Fibroblast of mammary gland (primary cell): ENCODE measurements at regions not wholly inside any gene's neighbourhood (a gene's known extent, or its start where the extent isn't known, plus 50 kb on each side); places are given as distances from the start of the nearest gene placed in this dataset.

Experiments
- DNase-seq: peaks from one replicate; pipeline ENCODE4 v3.0.0-alpha.2; 2010; ENCODE audit warnings: low read depth
- H3K4me3 ChIP-seq: 2 replicates; pipeline ENCODE4 v1.5.1; 2011; ENCODE audit warnings: low read depth, mild to moderate bottlenecking, low read length, moderate library complexity; ENCODE audit not compliant: control insufficient read depth
- CTCF ChIP-seq: conservative IDR thresholded peaks from 2 replicates; pipeline ENCODE4 v1.5.1; 2011; ENCODE audit warnings: low read depth, low read length, inconsistent platforms; ENCODE audit not compliant: control insufficient read depth, insufficient read depth

GRCh38 chr2:151037434-151037833 is 224.2 kb downstream of the RBM43 start:
- no peak overlapping the region for H3K4me3 ChIP-seq
- DNase-seq = no peak
- no peak for TF ChIP-seq CTCF

DNA sequence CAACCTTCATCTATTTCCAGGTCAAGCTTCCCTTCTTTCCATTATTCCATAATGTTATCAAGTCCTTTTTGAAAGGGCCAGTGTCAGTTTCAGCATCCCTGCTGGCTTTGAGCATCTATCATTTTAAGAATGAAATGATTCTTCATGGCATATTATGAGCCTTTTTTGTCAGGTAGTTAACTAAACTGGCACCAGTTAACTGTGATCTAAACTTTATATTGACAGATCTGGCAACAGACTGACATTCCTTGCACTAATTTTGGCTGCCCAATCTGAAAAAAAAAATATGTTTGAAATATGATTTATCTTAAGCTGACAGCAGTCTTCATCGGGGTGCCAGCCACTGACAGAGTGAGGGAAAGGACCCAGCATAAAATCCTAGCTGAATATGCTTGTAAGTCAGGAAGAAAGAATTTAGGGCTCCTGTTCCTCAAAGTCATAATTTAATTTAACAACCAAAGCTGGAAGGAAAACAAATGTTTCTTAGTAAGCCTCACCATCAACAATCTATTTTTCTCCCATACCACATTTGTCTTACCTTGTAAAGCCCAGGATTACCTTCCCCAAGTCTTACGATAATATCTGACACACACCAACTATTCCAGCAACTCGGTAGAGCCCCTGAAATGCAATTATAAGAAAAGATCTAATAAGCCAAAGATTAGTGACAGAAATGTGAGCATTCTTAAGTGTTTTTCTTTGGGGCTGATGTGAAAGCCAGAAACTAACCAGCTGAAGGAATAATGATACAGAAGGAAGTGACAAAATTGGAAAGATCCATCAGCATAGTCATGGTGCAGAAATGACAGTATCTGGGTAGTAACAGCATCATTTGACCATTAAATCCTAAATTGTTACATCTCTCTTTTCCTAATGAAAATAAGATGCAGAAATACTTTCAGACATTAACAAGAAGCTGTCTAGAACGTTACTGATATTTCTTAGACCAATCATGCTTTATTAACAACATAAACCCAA is 228.1 kb downstream of the RBM43 start:
- DNase-seq = no peak
- no peak for TF ChIP-seq CTCF
- H3K4me3 ChIP-seq = no peak overlapping the region

DNA sequence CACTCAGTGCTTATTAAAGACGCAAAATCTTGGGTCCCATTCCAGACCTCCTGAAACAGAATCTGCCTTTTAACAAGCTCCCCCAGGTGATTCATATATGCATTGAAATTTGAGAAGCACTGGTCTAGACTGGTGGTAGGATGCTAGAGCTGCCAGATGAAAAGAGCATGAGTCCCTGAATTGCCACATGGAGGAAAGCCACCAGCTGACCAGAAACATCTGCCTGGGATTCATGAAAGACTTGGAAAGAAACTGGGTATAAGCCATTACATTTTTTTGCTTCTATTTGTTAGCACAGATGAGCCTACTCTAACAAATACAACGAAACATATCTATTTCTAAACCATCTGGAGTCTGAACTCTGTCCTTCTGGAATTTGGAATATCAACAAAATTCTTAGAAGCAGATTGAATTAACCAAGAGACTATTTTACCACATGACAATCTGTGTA is 228.9 kb downstream of the RBM43 start:
- TF ChIP-seq CTCF = no peak
- DNase-seq = peak; percentile 98
- no peak overlapping the region for H3K4me3 ChIP-seq

- H3K4me3 ChIP-seq = no peak overlapping the region
- no peak for DNase-seq
- peak; percentile 15 for TF ChIP-seq CTCF
Measured at GRCh38 chr2:151030663-151031230, 230.9 kb downstream of the RBM43 start.

DNA sequence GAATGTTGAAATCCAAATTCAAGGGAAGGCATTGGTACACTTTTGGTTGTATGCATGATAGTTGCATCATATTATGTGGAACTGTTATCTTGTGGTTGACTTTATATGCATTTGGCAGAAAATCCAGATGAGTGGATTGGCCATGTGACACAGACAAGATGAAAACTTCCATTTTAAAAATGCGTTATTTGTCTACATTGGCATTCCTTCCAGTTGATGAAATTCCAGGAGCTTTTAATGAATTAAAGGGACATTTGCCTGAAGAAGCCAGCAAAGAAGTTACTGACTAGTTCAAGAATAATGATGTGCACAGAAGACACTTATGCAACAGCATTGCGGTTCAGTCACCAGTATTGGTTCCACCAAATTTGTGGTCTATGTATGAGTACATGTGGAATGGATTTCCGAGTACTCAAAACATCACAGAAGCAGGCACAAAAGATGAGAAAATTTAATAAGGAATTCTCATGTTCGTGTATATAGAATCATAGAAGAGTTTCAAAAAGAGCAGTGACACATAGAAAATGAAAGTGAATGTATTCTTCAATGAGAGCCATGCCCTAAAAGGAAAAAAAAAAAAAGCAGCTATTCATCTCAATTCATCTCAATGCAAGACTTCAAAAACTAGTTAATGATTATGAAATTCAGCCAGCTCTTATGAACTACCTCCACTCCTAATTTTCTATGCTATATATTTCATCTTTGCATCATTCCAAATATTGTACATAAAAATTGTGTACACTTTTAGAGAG is 232.1 kb downstream of the RBM43 start:
- peak; percentile 94 for DNase-seq
- H3K4me3 ChIP-seq = no peak overlapping the region
- TF ChIP-seq CTCF = no peak

DNA sequence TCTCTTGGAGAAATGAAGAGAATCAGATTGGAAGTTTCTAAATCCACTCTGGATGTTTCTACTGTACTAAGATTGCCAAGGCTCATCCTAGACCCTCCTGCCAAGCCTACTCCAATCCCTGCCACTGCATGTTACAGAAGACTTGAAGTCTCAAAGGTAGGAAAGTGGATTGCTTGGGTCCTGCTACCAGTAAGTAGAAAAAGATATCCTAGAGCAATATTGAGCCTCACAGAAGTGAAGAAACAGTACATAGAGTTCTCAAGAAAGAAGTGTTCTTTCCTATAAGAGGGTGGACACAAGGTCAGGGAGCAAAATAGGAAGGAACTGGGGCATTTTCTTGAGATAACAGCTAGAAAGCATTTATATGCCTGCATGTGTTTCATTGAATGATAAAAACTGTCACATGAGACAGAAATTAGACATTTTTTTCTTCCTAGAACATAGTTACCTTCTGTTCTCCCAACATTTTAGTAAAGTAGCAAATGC is 232.9 kb downstream of the RBM43 start:
- DNase-seq = peak; percentile 5
- no peak for TF ChIP-seq CTCF
- no peak overlapping the region for H3K4me3 ChIP-seq
